Gastrocnemius medialis (tissue), 4 donors: ENCODE measurements at regions not wholly inside any gene's neighbourhood (a gene's known extent, or its start where the extent isn't known, plus 50 kb on each side); places are given as distances from the start of the nearest gene placed in this dataset.

Source experiments
- ATAC-seq, 2 donors: fragments of 150-250 bp; one replicate each; pipeline ENCODE4 v1.9.1; 2016
- DNase-seq, 2 donors: peaks; one replicate each; pipeline ENCODE4 v3.0.0-alpha.2; 2019
- H3K27ac ChIP-seq, 4 donors: fragments of 200-600 bp; sonication (generic); 1 replicate in 1 of 4; 2 replicates in 3 of 4; pipeline ENCODE4 v1.5.1; 2016 to 2018; ENCODE audit warnings: mild to moderate bottlenecking in 2 of 4, moderate library complexity in 1 of 4
- H3K27me3 ChIP-seq, 3 donors: fragments of 200-600 bp; sonication (generic) in 2 of 3; 1 replicate in 1 of 3; 2 replicates in 2 of 3; pipeline versions ENCODE4 v1.5.1 to v1.6.0; 2016 to 2019; ENCODE audit warnings: mild to moderate bottlenecking in 1 of 3, moderate library complexity in 1 of 3
- H3K36me3 ChIP-seq, 2 donors: fragments of 200-600 bp; sonication (generic) in 1 of 2; one replicate each; pipeline ENCODE4 v1.5.1; 2017 to 2018
- H3K4me1 ChIP-seq, 2 donors: fragments of 200-600 bp; sonication (generic) in 1 of 2; one replicate each; pipeline ENCODE4 v1.5.1; 2016 to 2017; ENCODE audit warnings: mild to moderate bottlenecking in 2 of 2
- H3K4me3 ChIP-seq, 4 donors: fragments of 200-600 bp; sonication (generic) in 3 of 4; 1 replicate in 1 of 4; 2 replicates in 3 of 4; pipeline ENCODE4 v1.5.1; 2016 to 2019; ENCODE audit warnings: mild to moderate bottlenecking in 2 of 4
- H3K9me3 ChIP-seq, 3 donors: fragments of 200-600 bp; sonication (generic) in 2 of 3; 1 replicate in 1 of 3; 2 replicates in 2 of 3; pipeline ENCODE4 v1.5.1; 2016 to 2019
- CTCF ChIP-seq, 5 experiments: fragments of 450-650 bp in 3 of 5; fragments of 200-600 bp in 2 of 5; sonication (generic) in 2 of 5; IDR thresholded peaks in 4 of 5; conservative IDR thresholded peaks in 1 of 5; 1 replicate in 4 of 5; 2 replicates in 1 of 5; pipeline ENCODE4 v1.5.1; 2016 to 2019; ENCODE audit warnings: antibody characterized with exemption in 5 of 5, mild to moderate bottlenecking in 3 of 5, moderate library complexity in 3 of 5
- POLR2A ChIP-seq, 2 donors: fragments of 450-650 bp; IDR thresholded peaks; one replicate each; pipeline ENCODE4 v1.6.1; 2017; ENCODE audit warnings: antibody characterized with exemption in 2 of 2, mild to moderate bottlenecking in 2 of 2, moderate library complexity in 2 of 2
- in situ Hi-C, 4 donors: fragments of 200-750 bp; cut with MboI; loops; one replicate each; pipeline versions ENCODE4 v1.15.0 to v1.8.0; 2017; ENCODE audit warnings: low sequenced_read_pairs in 4 of 4
- intact Hi-C: fragments of 100-400 bp; cut with DNase I; formaldehyde crosslinking; loops from one replicate; pipeline ENCODE4 v1.15.1; 2023; ENCODE audit warnings: low total_unique reads

GRCh38 chr2:147641651-147642050 lies 203.2 kb upstream of the ACVR2A start:
- no peaks in the 10 kb centered on the region for H3K4me1 ChIP-seq
- H3K36me3 ChIP-seq, result no peaks in the 10 kb centered on the region
- no peak overlapping the region for H3K27ac ChIP-seq
- H3K27me3 ChIP-seq, result no peaks in the 10 kb centered on the region
- no peak for TF ChIP-seq CTCF (IDR thresholded peaks at IDR 0.05 in 4 of 5, conservative IDR thresholded peaks at IDR 0.05 in 1 of 5)
- TF ChIP-seq POLR2A (IDR thresholded peaks at IDR 0.05), result no peak
- ATAC-seq (no peak), DNase-seq (no peak)
- intact Hi-C loops (no loop called here), in situ Hi-C loops (no loop called here)
- H3K9me3 ChIP-seq, result no peaks in the 10 kb centered on the region
- no peak overlapping the region for H3K4me3 ChIP-seq

GRCh38 chr2:147639891-147640290 lies 204.9 kb upstream of the ACVR2A start:
- intact Hi-C loops, result no loop called here
- ATAC-seq (no peak), DNase-seq (no peak)
- in situ Hi-C loops, result no loop called here
- Histone ChIP-seq H3K4me3 (no peak overlapping the region), H3K27me3 (no peaks in the 10 kb centered on the region), H3K9me3 (no peaks in the 10 kb centered on the region), H3K36me3 (no peaks in the 10 kb centered on the region), H3K4me1 (no peaks in the 10 kb centered on the region), H3K27ac (no peak overlapping the region)
- TF ChIP-seq POLR2A (IDR thresholded peaks at IDR 0.05) (no peak), CTCF (IDR thresholded peaks at IDR 0.05 in 4 of 5, conservative IDR thresholded peaks at IDR 0.05 in 1 of 5) (no peak)

GRCh38 chr2:147639386-147639785 lies 205.4 kb upstream of the ACVR2A start:
- no peaks in the 10 kb centered on the region for H3K36me3 ChIP-seq
- no peaks in the 10 kb centered on the region for H3K4me1 ChIP-seq
- no peak for DNase-seq
- no peaks in the 10 kb centered on the region for H3K9me3 ChIP-seq
- no peaks in the 10 kb centered on the region for H3K27me3 ChIP-seq
- H3K27ac ChIP-seq, result no peak overlapping the region
- TF ChIP-seq POLR2A (IDR thresholded peaks at IDR 0.05) (no peak), CTCF (IDR thresholded peaks at IDR 0.05 in 4 of 5, conservative IDR thresholded peaks at IDR 0.05 in 1 of 5) (no peak)
- ATAC-seq, result no peak
- intact Hi-C loops, result no loop called here
- in situ Hi-C loops, result no loop called here
- H3K4me3 ChIP-seq, result no peak overlapping the region

- Histone ChIP-seq H3K27me3 (no peaks in the 10 kb centered on the region), H3K36me3 (no peaks in the 10 kb centered on the region), H3K27ac (no peak overlapping the region), H3K9me3 (no peaks in the 10 kb centered on the region), H3K4me3 (no peak overlapping the region), H3K4me1 (no peaks in the 10 kb centered on the region)
- DNase-seq (no peak), ATAC-seq (no peak)
- intact Hi-C loops (no loop called here), in situ Hi-C loops (no loop called here)
- no peak for TF ChIP-seq CTCF (IDR thresholded peaks at IDR 0.05 in 4 of 5, conservative IDR thresholded peaks at IDR 0.05 in 1 of 5)
- no peak for TF ChIP-seq POLR2A (IDR thresholded peaks at IDR 0.05)
These were observed 207.9 kb upstream of the ACVR2A start for GRCh38 chr2:147636886-147637285.

- ATAC-seq, result peak in 1 of 2 donors; percentile 24
- Histone ChIP-seq H3K4me3 (no peak overlapping the region), H3K9me3 (no peaks in the 10 kb centered on the region), H3K27ac (no peak overlapping the region), H3K27me3 (no peaks in the 10 kb centered on the region), H3K36me3 (no peaks in the 10 kb centered on the region), H3K4me1 (no peaks in the 10 kb centered on the region)
- TF ChIP-seq CTCF (IDR thresholded peaks at IDR 0.05 in 4 of 5, conservative IDR thresholded peaks at IDR 0.05 in 1 of 5) (no peak), POLR2A (IDR thresholded peaks at IDR 0.05) (no peak)
- DNase-seq, result peak in 1 of 2 donors; percentile 3
- intact Hi-C loops (no loop called here), in situ Hi-C loops (no loop called here)
These were observed 208.5 kb upstream of the ACVR2A start for GRCh38 chr2:147636238-147636882.
